ENCODE measurements at regions not wholly inside any gene's neighbourhood (a gene's known extent, or its start where the extent isn't known, plus 50 kb on each side); places are given as distances from the start of the nearest gene placed in this dataset.

DNA sequence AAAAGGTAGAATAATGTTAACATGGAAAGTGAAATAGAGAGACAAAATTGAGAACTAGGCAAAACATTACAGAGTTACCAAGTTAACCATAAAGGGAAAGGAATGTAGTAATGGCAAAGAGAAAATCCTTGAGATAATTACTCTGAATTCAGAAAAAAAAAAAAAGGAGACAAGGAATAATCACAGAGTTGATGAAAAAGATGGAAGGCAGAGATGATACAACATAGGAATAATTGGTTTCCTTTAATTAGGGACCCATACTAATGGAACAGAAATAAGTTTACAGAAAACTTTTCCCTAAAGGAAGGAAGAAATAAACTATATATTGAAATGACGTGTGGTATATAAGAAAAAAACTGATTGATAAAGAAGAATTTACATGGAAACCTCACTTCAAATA lies 254.1 kb upstream of the FBXL7 start (continued):
- TF ChIP-seq, protein P1, sequence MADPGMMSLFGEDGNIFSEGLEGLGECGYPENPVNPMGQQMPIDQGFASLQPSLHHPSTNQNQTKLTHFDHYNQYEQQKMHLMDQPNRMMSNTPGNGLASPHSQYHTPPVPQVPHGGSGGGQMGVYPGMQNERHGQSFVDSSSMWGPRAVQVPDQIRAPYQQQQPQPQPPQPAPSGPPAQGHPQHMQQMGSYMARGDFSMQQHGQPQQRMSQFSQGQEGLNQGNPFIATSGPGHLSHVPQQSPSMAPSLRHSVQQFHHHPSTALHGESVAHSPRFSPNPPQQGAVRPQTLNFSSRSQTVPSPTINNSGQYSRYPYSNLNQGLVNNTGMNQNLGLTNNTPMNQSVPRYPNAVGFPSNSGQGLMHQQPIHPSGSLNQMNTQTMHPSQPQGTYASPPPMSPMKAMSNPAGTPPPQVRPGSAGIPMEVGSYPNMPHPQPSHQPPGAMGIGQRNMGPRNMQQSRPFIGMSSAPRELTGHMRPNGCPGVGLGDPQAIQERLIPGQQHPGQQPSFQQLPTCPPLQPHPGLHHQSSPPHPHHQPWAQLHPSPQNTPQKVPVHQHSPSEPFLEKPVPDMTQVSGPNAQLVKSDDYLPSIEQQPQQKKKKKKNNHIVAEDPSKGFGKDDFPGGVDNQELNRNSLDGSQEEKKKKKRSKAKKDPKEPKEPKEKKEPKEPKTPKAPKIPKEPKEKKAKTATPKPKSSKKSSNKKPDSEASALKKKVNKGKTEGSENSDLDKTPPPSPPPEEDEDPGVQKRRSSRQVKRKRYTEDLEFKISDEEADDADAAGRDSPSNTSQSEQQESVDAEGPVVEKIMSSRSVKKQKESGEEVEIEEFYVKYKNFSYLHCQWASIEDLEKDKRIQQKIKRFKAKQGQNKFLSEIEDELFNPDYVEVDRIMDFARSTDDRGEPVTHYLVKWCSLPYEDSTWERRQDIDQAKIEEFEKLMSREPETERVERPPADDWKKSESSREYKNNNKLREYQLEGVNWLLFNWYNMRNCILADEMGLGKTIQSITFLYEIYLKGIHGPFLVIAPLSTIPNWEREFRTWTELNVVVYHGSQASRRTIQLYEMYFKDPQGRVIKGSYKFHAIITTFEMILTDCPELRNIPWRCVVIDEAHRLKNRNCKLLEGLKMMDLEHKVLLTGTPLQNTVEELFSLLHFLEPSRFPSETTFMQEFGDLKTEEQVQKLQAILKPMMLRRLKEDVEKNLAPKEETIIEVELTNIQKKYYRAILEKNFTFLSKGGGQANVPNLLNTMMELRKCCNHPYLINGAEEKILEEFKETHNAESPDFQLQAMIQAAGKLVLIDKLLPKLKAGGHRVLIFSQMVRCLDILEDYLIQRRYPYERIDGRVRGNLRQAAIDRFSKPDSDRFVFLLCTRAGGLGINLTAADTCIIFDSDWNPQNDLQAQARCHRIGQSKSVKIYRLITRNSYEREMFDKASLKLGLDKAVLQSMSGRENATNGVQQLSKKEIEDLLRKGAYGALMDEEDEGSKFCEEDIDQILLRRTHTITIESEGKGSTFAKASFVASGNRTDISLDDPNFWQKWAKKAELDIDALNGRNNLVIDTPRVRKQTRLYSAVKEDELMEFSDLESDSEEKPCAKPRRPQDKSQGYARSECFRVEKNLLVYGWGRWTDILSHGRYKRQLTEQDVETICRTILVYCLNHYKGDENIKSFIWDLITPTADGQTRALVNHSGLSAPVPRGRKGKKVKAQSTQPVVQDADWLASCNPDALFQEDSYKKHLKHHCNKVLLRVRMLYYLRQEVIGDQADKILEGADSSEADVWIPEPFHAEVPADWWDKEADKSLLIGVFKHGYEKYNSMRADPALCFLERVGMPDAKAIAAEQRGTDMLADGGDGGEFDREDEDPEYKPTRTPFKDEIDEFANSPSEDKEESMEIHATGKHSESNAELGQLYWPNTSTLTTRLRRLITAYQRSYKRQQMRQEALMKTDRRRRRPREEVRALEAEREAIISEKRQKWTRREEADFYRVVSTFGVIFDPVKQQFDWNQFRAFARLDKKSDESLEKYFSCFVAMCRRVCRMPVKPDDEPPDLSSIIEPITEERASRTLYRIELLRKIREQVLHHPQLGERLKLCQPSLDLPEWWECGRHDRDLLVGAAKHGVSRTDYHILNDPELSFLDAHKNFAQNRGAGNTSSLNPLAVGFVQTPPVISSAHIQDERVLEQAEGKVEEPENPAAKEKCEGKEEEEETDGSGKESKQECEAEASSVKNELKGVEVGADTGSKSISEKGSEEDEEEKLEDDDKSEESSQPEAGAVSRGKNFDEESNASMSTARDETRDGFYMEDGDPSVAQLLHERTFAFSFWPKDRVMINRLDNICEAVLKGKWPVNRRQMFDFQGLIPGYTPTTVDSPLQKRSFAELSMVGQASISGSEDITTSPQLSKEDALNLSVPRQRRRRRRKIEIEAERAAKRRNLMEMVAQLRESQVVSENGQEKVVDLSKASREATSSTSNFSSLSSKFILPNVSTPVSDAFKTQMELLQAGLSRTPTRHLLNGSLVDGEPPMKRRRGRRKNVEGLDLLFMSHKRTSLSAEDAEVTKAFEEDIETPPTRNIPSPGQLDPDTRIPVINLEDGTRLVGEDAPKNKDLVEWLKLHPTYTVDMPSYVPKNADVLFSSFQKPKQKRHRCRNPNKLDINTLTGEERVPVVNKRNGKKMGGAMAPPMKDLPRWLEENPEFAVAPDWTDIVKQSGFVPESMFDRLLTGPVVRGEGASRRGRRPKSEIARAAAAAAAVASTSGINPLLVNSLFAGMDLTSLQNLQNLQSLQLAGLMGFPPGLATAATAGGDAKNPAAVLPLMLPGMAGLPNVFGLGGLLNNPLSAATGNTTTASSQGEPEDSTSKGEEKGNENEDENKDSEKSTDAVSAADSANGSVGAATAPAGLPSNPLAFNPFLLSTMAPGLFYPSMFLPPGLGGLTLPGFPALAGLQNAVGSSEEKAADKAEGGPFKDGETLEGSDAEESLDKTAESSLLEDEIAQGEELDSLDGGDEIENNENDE (IDR thresholded peaks at IDR 0.05; ENCODE audit: insufficient replicate concordance, low read length), result no peak
- no peak for TF ChIP-seq RAD21 (IDR thresholded peaks at IDR 0.05 in 1 of 2, conservative IDR thresholded peaks at IDR 0.05 in 1 of 2; ENCODE audit: low read depth in 2 of 2, low read length in 2 of 2)
- TF ChIP-seq, protein P2, sequence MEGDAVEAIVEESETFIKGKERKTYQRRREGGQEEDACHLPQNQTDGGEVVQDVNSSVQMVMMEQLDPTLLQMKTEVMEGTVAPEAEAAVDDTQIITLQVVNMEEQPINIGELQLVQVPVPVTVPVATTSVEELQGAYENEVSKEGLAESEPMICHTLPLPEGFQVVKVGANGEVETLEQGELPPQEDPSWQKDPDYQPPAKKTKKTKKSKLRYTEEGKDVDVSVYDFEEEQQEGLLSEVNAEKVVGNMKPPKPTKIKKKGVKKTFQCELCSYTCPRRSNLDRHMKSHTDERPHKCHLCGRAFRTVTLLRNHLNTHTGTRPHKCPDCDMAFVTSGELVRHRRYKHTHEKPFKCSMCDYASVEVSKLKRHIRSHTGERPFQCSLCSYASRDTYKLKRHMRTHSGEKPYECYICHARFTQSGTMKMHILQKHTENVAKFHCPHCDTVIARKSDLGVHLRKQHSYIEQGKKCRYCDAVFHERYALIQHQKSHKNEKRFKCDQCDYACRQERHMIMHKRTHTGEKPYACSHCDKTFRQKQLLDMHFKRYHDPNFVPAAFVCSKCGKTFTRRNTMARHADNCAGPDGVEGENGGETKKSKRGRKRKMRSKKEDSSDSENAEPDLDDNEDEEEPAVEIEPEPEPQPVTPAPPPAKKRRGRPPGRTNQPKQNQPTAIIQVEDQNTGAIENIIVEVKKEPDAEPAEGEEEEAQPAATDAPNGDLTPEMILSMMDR (IDR thresholded peaks at IDR 0.05; ENCODE audit: control extremely low read depth in 1 of 3, insufficient read depth in 1 of 3, low read depth in 1 of 3, low read length in 3 of 3), result no peak
- TF ChIP-seq CHD1 (IDR thresholded peaks at IDR 0.05; ENCODE audit: low read depth, low read length), result no peak
- TF ChIP-seq KDM4A (IDR thresholded peaks at IDR 0.05; ENCODE audit: low read depth, low read length, severe bottlenecking), result no peak
- no peak for TF ChIP-seq TAF7 (optimal IDR thresholded peaks at IDR 0.05; ENCODE audit: borderline replicate concordance, low read depth, low read length)
- TF ChIP-seq, protein P3, sequence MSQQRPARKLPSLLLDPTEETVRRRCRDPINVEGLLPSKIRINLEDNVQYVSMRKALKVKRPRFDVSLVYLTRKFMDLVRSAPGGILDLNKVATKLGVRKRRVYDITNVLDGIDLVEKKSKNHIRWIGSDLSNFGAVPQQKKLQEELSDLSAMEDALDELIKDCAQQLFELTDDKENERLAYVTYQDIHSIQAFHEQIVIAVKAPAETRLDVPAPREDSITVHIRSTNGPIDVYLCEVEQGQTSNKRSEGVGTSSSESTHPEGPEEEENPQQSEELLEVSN (IDR thresholded peaks at IDR 0.05), result no peak
- no peak for TF ChIP-seq JUN (IDR thresholded peaks at IDR 0.05; ENCODE audit: low read depth, low read length)

Data from H1 (cell line).